ENCODE measurements at regions not wholly inside any gene's neighbourhood (a gene's known extent, or its start where the extent isn't known, plus 50 kb on each side); places are given as distances from the start of the nearest gene placed in this dataset.

DNA sequence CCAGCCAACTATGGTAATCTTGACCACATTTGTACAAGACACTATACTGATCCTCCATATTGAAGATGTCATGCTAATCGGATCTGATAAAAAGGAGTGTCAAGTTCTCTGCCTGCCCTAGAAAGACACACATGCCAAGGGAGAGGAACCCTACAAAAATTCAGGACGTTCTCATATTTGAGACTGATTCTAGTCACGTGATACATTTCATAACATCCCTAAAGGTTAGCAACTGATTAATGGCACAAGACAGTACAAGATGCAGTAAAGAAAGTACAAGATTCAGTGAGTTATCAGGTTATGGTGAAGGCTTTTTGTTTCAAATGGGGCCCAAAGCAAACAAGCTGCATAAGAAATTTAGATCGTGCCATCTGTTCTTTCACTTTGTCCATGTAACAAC, 190.7 kb upstream of the MOCS1 start:
- Mint-ChIP-seq H3K27ac (no peak overlapping the region), H3K9me3 (no peaks in the 10 kb centered on the region), H3K27me3 (ENCODE audit: low read depth) (no peaks in the 10 kb centered on the region), H3K4me1 (ENCODE audit: low read depth) (no peaks in the 10 kb centered on the region), H3K4me3 (no peak overlapping the region), H3K36me3 (ENCODE audit: low read depth) (no peaks in the 10 kb centered on the region)
- no peak for DNase-seq (ENCODE audit: low spot score)

DNA sequence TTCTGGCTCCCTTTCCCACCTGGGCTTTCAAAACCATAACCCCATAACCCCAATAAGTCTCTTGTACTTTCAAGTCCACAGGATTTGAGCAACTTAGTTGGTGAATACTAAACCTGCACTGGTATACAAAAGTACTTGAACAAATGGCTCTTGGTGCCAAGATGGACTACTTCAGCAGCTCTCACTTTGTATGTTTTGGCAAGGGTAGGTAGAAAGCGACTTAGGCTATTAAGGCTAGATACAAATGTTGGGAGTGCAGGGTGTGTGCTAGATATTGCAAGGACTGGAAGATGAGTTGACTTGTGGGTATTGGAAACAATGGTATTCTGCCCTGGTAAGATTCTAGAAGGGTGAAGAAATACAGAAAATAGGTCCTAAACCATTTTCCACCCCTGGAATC, 182.6 kb upstream of the MOCS1 start:
- Mint-ChIP-seq H3K27ac (no peak overlapping the region), H3K4me1 (ENCODE audit: low read depth) (no peaks in the 10 kb centered on the region), H3K36me3 (ENCODE audit: low read depth) (no peaks in the 10 kb centered on the region), H3K4me3 (no peak overlapping the region), H3K9me3 (no peaks in the 10 kb centered on the region), H3K27me3 (ENCODE audit: low read depth) (no peaks in the 10 kb centered on the region)
- DNase-seq (ENCODE audit: low spot score): no peak

DNA sequence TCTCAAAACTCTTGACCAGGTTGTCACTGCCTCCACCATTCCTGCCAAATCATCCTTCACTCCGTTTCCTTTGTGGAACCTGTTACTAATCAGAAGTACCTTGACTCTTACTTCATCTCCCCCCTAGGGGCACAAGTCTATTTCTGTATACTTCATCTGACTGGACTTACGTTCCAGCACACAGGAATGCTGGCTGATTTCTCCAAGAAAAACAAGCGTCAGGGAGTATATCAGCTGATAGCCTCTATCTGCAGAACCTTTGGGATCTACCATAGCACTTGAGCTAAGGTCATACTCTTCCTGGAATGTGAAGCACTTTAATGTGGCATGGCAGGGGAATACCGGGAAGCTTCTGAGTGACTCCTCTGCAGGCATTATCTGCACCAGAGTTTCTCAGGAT, 178.1 kb upstream of the MOCS1 start:
- H3K27me3 Mint-ChIP-seq (ENCODE audit: low read depth): no peaks in the 10 kb centered on the region
- no peak overlapping the region for H3K27ac Mint-ChIP-seq
- no peaks in the 10 kb centered on the region for H3K36me3 Mint-ChIP-seq (ENCODE audit: low read depth)
- no peak overlapping the region for H3K4me3 Mint-ChIP-seq
- no peak for DNase-seq (ENCODE audit: low spot score)
- H3K4me1 Mint-ChIP-seq (ENCODE audit: low read depth): no peaks in the 10 kb centered on the region
- no peaks in the 10 kb centered on the region for H3K9me3 Mint-ChIP-seq

DNA sequence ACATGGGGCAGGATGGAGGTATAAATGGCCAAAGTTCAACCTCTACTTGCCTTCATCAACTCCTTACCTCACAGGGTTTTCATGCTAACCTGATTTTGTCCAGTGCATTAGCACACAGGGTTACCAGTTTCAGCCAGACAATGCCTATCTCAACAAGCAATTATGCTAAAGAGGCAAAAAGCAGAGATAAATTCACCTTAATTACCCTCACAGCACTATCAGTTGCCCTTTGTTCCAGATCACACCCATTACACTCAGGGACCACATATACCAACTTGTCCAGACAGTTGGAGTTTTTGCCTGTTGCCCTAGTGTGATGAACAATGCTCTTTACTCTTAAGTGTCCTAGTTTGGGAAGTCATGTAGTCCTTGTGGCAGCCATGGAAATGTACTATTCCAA, 174.5 kb upstream of the MOCS1 start:
- no peaks in the 10 kb centered on the region for H3K9me3 Mint-ChIP-seq
- DNase-seq (ENCODE audit: low spot score): no peak
- H3K4me1 Mint-ChIP-seq (ENCODE audit: low read depth): no peaks in the 10 kb centered on the region
- no peak overlapping the region for H3K4me3 Mint-ChIP-seq
- no peak overlapping the region for H3K27ac Mint-ChIP-seq
- no peaks in the 10 kb centered on the region for H3K36me3 Mint-ChIP-seq (ENCODE audit: low read depth)
- H3K27me3 Mint-ChIP-seq (ENCODE audit: low read depth): no peaks in the 10 kb centered on the region

DNA sequence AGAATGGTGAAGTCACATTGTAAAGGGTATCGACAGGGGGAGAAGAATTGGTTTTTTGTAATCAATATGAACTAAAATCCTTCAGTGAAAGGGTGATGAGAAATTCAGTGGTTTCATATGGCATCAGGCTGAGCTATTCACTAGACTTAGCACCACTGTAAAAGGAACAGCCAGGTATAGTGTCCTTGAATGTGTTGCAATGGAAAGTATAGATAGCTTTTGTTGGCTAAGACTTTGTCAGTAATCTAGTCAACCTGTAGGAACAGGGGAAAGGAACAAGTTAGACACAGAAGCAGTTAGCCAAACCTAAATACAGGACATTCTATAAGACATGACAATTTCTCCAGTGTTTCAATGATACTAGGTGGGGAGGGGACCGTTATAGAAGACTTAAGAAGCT, 172.6 kb upstream of the MOCS1 start:
- DNase-seq (ENCODE audit: low spot score): no peak
- H3K27ac Mint-ChIP-seq: no peak overlapping the region
- H3K9me3 Mint-ChIP-seq: no peaks in the 10 kb centered on the region
- no peaks in the 10 kb centered on the region for H3K4me1 Mint-ChIP-seq (ENCODE audit: low read depth)
- H3K36me3 Mint-ChIP-seq (ENCODE audit: low read depth): no peaks in the 10 kb centered on the region
- no peaks in the 10 kb centered on the region for H3K27me3 Mint-ChIP-seq (ENCODE audit: low read depth)
- H3K4me3 Mint-ChIP-seq: no peak overlapping the region

DNA sequence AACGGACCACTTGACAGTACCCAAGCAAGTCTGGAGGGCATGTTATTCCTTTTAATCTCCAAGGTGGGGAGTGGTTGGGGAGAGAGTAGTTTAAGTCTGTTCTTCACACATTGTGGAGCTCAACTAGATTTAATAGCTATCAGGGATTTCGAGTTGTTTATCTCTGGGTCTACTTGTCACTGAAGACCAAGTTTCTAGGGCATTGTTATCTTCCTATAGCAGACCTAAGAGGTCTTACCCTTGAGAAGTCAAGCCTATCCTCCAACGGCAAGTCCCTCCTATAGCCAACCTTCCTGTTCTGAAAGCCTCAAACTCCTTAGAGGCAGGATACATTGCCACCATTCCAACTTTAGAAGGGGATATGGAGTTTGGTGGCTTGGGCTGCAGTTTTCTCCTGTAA, 164.5 kb upstream of the MOCS1 start:
- H3K27me3 Mint-ChIP-seq (ENCODE audit: low read depth): no peaks in the 10 kb centered on the region
- H3K4me1 Mint-ChIP-seq (ENCODE audit: low read depth): no peaks in the 10 kb centered on the region
- no peak overlapping the region for H3K4me3 Mint-ChIP-seq
- H3K9me3 Mint-ChIP-seq: no peaks in the 10 kb centered on the region
- H3K27ac Mint-ChIP-seq: no peak overlapping the region
- no peaks in the 10 kb centered on the region for H3K36me3 Mint-ChIP-seq (ENCODE audit: low read depth)
- DNase-seq (ENCODE audit: low spot score): no peak

DNA sequence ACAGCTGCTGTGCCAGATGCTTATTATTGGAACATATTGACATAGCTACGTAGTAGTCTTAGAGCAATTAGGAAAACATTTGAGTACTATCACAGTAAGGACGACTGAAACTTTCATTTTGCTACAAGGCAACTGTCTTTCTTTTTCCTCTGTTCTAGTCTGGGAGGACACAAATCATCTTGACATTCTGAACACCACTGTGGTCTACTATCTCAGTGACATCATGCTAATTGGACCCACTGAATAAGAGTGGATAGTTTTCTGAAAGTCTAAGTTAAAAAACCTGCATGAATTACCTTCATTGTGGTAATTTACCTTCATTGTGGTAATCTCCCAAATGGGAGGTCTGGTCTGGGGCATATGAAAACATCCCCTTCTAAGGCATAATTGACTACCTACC, 163.3 kb upstream of the MOCS1 start:
- no peak for DNase-seq (ENCODE audit: low spot score)
- H3K4me3 Mint-ChIP-seq: no peak overlapping the region
- H3K4me1 Mint-ChIP-seq (ENCODE audit: low read depth): no peaks in the 10 kb centered on the region
- H3K36me3 Mint-ChIP-seq (ENCODE audit: low read depth): no peaks in the 10 kb centered on the region
- H3K9me3 Mint-ChIP-seq: no peaks in the 10 kb centered on the region
- H3K27ac Mint-ChIP-seq: no peak overlapping the region
- no peaks in the 10 kb centered on the region for H3K27me3 Mint-ChIP-seq (ENCODE audit: low read depth)

DNA sequence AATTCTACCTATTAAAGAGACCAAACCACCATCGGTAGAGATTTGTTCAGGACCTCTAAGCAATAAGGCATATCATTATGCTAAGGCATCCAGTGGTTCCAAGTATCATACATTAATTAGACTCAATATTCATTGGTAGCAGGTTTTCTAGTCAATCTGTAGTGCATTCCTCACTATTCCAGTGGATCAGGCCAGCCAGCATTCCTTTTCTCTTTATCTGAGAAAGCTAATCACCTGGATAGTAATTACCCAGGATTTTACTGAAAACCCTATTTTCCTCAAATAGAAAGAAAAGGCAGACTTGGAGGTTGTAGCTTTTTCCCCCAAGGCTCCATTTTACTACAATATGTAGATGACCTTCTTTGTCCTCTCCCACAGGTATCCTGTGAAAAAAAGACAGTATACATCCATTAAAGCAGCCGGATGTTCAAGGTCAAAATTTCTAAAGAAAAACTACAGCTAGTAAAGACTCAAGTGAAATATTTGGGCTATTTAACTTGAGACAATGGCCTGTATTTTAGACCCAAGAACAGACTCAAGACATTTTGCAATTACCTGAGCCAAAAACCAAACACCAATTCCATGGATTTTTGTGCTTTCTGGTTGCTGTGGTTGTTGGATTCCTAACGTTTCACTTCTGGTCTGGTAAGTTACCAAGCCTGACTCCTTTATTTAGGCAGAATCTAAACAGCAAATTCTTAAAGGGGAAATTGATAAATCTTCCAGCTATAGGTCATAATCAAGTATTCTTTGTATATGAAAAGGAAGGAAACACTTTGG, 149.1 kb upstream of the MOCS1 start:
- H3K4me3 Mint-ChIP-seq: no peak overlapping the region
- H3K9me3 Mint-ChIP-seq: no peaks in the 10 kb centered on the region
- H3K4me1 Mint-ChIP-seq (ENCODE audit: low read depth): no peaks in the 10 kb centered on the region
- DNase-seq (ENCODE audit: low spot score): no peak
- H3K27ac Mint-ChIP-seq: no peak overlapping the region
- H3K27me3 Mint-ChIP-seq (ENCODE audit: low read depth): no peaks in the 10 kb centered on the region
- no peaks in the 10 kb centered on the region for H3K36me3 Mint-ChIP-seq (ENCODE audit: low read depth)

DNA sequence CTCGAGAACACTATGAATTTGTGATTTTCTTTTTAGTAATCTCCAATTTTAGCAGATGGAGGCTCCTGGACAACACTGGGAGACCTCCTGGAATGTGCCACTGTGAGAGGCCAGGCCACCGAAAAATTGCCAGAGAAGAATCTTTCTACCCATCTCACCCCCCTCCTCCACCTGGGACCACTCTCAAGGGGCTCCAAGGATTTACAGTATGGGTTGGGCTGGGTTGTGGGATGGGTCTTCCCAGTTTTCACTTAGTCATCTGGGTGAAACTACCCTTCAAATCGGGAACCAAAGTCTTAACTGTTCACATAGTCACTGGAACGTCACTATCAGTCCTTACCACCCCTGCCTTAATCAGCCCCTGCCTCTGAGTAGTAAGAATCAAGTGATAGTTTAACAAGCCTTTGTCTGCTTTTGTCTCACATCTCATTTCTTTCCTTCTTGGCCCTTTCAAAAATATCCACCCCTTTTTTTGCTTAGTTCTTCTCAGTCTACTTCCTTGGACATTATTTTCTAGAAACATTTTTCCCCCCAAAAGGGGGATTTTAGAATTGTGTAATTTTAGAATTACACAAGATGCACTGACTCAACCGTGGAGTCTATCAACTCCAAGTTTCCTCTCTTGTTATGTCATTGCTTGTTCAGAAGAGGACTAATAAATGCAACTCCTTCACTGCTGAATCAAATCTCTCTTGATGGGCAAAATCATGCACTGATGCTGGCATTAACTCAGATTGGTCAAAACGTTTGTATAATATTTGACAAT, 148.2 kb upstream of the MOCS1 start:
- no peak for DNase-seq (ENCODE audit: low spot score)
- no peaks in the 10 kb centered on the region for H3K36me3 Mint-ChIP-seq (ENCODE audit: low read depth)
- H3K4me3 Mint-ChIP-seq: no peak overlapping the region
- no peaks in the 10 kb centered on the region for H3K27me3 Mint-ChIP-seq (ENCODE audit: low read depth)
- H3K4me1 Mint-ChIP-seq (ENCODE audit: low read depth): no peaks in the 10 kb centered on the region
- H3K9me3 Mint-ChIP-seq: no peaks in the 10 kb centered on the region
- H3K27ac Mint-ChIP-seq: no peak overlapping the region

DNA sequence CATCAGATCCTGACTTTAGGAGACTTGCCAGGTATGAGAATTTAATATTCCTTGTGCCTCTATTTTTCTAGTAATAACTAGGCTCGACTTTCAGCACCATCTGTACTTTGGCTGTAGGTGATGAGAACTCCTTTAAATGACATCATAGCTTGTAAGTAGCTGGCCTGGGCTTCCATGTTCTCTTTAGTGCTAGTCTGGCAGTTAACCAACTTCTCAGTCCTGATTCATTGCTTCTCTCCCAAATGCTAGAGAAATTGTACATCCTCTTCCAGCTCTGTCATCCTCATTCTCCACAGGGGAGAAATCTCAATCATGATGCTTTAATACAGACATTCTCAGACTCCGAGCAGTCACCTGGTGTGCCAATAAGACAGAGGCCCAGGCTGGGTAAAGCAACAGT, 143.5 kb upstream of the MOCS1 start:
- no peak for DNase-seq (ENCODE audit: low spot score)
- no peaks in the 10 kb centered on the region for H3K9me3 Mint-ChIP-seq
- H3K27ac Mint-ChIP-seq: no peak overlapping the region
- H3K27me3 Mint-ChIP-seq (ENCODE audit: low read depth): no peaks in the 10 kb centered on the region
- no peaks in the 10 kb centered on the region for H3K4me1 Mint-ChIP-seq (ENCODE audit: low read depth)
- no peak overlapping the region for H3K4me3 Mint-ChIP-seq
- no peaks in the 10 kb centered on the region for H3K36me3 Mint-ChIP-seq (ENCODE audit: low read depth)

DNA sequence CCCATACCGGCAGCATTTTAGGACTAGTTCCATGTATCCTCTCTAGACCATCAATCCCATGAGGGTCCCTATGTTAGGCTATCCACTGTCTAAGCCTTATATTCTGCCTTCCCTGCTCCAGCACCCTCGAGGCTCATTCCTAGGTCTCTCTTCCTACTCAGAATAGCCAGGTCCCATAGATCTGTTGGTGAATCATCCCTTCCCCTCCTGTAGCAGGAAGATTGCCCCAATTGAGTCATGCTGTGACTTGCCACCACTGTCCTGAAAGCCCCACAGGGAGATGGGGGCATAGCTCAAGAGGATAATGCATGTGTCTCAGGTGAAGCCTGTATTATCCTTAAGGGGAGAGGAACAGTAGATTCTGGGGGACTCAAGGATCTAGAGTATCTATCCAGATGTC, 143.1 kb upstream of the MOCS1 start:
- DNase-seq (ENCODE audit: low spot score): no peak
- Mint-ChIP-seq H3K4me1 (ENCODE audit: low read depth) (no peaks in the 10 kb centered on the region), H3K4me3 (no peak overlapping the region), H3K9me3 (no peaks in the 10 kb centered on the region), H3K27ac (no peak overlapping the region), H3K27me3 (ENCODE audit: low read depth) (no peaks in the 10 kb centered on the region), H3K36me3 (ENCODE audit: low read depth) (no peaks in the 10 kb centered on the region)

DNA sequence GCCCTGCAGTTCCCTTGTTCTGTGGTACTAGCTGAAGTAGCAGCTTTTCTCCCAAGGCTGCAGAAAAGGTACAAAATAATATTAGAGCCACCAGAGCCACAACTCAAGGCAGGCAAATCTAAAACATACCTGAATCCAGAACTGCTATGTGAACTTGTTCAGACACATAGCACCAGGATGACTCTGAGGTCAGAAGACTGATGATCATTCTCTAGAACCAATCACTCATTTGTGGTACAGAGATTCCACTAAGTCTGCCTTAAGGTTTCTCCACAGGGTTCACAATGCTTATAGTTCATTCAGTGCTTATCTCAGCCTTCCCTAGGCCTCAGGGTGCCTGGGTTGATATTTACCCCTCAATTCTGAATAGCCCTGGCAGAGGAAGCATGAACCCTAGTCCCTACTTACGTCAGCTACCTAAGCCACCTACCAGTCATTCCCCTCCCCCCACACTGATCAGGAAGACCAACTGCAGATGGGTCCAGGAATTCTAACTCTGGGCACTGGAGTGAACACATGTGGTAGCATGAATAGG, 140.9 kb upstream of the MOCS1 start:
- Mint-ChIP-seq H3K4me1 (ENCODE audit: low read depth) (no peaks in the 10 kb centered on the region), H3K27me3 (ENCODE audit: low read depth) (no peaks in the 10 kb centered on the region), H3K27ac (no peak overlapping the region), H3K9me3 (no peaks in the 10 kb centered on the region), H3K36me3 (ENCODE audit: low read depth) (no peaks in the 10 kb centered on the region), H3K4me3 (no peak overlapping the region)
- DNase-seq (ENCODE audit: low spot score): no peak

DNA sequence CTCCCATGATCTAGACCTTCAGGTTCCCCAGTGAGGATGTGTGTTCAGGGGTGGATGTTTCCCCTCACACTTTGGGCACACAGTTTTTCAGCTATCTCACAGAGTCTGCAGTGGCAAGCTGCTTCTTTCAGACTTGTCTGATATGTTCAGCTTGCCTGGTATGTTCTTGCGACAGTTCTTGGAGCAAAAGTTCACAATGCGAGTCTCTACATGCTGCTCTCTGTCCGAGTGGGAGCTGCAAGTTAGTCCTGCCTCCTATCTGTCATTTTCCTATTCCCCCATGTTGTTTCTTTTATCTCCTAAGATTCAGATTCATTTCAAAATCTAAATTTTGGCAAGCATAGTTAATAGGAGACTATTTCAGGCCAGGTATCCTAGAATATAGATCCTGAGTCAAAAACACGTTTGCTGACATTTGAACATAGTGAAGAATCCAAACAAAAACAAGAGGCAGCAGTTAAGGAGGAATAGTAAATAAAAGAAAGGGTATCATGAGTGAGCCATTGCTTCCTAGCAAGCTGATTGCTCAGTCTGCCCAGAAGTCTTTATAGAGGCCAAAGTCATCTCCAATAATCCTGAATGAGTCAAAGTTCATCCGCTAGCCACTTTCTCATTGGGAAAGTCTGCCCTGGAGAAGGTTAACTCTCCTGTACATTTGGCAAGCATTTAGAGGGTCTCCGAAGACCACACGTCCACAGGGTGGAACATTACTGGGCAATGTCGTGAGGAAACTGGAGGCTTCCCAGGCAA, 140.2 kb upstream of the MOCS1 start:
- H3K36me3 Mint-ChIP-seq (ENCODE audit: low read depth): no peaks in the 10 kb centered on the region
- H3K4me3 Mint-ChIP-seq: no peak overlapping the region
- no peaks in the 10 kb centered on the region for H3K4me1 Mint-ChIP-seq (ENCODE audit: low read depth)
- no peaks in the 10 kb centered on the region for H3K9me3 Mint-ChIP-seq
- H3K27ac Mint-ChIP-seq: no peak overlapping the region
- no peaks in the 10 kb centered on the region for H3K27me3 Mint-ChIP-seq (ENCODE audit: low read depth)
- no peak for DNase-seq (ENCODE audit: low spot score)

DNA sequence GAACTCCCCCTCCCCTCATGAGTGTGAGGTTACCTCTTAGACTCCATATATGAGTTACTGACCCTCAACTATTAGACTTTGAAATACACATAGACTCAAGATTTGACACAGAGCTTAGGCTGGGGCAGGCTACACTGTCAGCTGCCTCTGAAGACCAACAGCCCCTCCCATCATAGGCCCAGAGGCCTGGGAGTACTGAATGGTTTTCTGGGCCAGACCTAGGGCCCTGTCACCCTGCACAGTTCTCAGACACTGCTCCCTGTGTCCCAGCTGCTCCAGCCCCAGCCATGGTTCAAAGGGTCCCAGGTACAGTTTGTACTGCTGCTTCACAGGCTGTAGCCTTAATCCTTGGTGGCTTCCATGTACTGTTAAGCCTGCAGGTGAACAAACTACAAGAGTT, 132.1 kb upstream of the MOCS1 start:
- Mint-ChIP-seq H3K36me3 (ENCODE audit: low read depth) (no peaks in the 10 kb centered on the region), H3K9me3 (peaks cover 4% of the 10 kb centered on the region), H3K4me3 (no peak overlapping the region), H3K4me1 (ENCODE audit: low read depth) (no peaks in the 10 kb centered on the region), H3K27me3 (ENCODE audit: low read depth) (no peaks in the 10 kb centered on the region), H3K27ac (no peak overlapping the region)
- no peak for DNase-seq (ENCODE audit: low spot score)
